Hepatocyte (in vitro differentiated cells): ENCODE measurements at regions not wholly inside any gene's neighbourhood (a gene's known extent, or its start where the extent isn't known, plus 50 kb on each side); places are given as distances from the start of the nearest gene placed in this dataset.

Experiments
- EZH2phosphoT487 ChIP-seq: fragments of 200-600 bp; sonication (generic); IDR thresholded peaks from one replicate; pipeline ENCODE4 v1.6.1; 2018; ENCODE audit warnings: antibody characterized with exemption, mild to moderate bottlenecking, low read depth, moderate library complexity; ENCODE audit not compliant: unreplicated experiment, severe bottlenecking
- TF ChIP-seq, protein P1 (sequence below): fragments of 200-600 bp; sonication (generic); IDR thresholded peaks from 2 replicates; pipeline ENCODE4 v1.5.1; 2016; ENCODE audit warnings: antibody characterized with exemption, mild to moderate bottlenecking; ENCODE audit not compliant: poor library complexity

GRCh38 chr6:74177506-74177905 is 481.5 kb downstream of the CD109 start:
- TF ChIP-seq, protein P1, sequence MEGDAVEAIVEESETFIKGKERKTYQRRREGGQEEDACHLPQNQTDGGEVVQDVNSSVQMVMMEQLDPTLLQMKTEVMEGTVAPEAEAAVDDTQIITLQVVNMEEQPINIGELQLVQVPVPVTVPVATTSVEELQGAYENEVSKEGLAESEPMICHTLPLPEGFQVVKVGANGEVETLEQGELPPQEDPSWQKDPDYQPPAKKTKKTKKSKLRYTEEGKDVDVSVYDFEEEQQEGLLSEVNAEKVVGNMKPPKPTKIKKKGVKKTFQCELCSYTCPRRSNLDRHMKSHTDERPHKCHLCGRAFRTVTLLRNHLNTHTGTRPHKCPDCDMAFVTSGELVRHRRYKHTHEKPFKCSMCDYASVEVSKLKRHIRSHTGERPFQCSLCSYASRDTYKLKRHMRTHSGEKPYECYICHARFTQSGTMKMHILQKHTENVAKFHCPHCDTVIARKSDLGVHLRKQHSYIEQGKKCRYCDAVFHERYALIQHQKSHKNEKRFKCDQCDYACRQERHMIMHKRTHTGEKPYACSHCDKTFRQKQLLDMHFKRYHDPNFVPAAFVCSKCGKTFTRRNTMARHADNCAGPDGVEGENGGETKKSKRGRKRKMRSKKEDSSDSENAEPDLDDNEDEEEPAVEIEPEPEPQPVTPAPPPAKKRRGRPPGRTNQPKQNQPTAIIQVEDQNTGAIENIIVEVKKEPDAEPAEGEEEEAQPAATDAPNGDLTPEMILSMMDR, result no peak
- TF ChIP-seq EZH2phosphoT487, result no peak
